ENCODE measurements at regions not wholly inside any gene's neighbourhood (a gene's known extent, or its start where the extent isn't known, plus 50 kb on each side); places are given as distances from the start of the nearest gene placed in this dataset.

DNA sequence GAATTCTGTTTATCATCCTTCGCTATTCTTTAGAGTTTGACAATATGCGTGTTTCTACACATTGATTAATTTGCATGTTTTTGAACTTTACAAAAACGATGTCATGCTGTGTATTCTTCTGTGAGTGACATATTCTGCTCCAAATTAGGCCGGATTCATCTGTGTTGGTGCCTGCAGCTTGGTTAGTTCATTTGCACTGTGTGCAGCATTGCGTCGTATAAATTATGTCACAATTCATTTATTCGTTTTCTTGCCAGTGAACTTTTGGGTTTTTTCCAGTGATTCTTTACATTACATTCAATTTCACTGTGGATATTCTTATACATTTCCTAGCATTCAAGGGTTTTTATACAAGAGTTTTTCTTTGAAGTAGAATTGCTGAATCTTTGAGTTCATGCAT, 118.3 kb downstream of the KCNF1 start:
- Histone ChIP-seq H3K4me3 (no peak overlapping the region), H3K4me2 (no peak overlapping the region), H3K79me2 (ENCODE audit: low read depth) (no peaks in the 10 kb centered on the region), H3K9me3 (ENCODE audit: insufficient read depth, low read depth) (peaks cover 8% of the 10 kb centered on the region; the same call in 1 of the 2 replicates), H3K4me1 (replicated peaks; ENCODE audit: insufficient read depth) (no peaks in the 10 kb centered on the region), H3K27me3 (ENCODE audit: insufficient read depth, low read depth) (no peaks in the 10 kb centered on the region), H3K27ac (no peak overlapping the region), H4K20me1 (ENCODE audit: insufficient read depth) (no peaks in the 10 kb centered on the region), H3K9me2 (ENCODE audit: insufficient read depth) (no peaks in the 10 kb centered on the region), H3F3A (ENCODE audit: insufficient read depth, low read depth) (no peaks in the 10 kb centered on the region), H2AFZ (no peak overlapping the region), H3K36me3 (ENCODE audit: low read depth) (no peaks in the 10 kb centered on the region)
- TF ChIP-seq, protein P1, sequence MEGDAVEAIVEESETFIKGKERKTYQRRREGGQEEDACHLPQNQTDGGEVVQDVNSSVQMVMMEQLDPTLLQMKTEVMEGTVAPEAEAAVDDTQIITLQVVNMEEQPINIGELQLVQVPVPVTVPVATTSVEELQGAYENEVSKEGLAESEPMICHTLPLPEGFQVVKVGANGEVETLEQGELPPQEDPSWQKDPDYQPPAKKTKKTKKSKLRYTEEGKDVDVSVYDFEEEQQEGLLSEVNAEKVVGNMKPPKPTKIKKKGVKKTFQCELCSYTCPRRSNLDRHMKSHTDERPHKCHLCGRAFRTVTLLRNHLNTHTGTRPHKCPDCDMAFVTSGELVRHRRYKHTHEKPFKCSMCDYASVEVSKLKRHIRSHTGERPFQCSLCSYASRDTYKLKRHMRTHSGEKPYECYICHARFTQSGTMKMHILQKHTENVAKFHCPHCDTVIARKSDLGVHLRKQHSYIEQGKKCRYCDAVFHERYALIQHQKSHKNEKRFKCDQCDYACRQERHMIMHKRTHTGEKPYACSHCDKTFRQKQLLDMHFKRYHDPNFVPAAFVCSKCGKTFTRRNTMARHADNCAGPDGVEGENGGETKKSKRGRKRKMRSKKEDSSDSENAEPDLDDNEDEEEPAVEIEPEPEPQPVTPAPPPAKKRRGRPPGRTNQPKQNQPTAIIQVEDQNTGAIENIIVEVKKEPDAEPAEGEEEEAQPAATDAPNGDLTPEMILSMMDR (conservative IDR thresholded peaks at IDR 0.05), result no peak
- no peak for TF ChIP-seq EZH2 (IDR thresholded peaks at IDR 0.05; ENCODE audit: low read depth)
- no TSS peak for BruUV-seq (replicated peaks)
- CTCF ChIA-PET, result no interaction called here
- POLR2A ChIA-PET (ENCODE audit: unreplicated experiment), result no interaction called here
- DNase-seq, result no peak
- intact Hi-C loops (cut with micrococcal nuclease; ENCODE audit: unreplicated experiment), result no loop called here

DNA sequence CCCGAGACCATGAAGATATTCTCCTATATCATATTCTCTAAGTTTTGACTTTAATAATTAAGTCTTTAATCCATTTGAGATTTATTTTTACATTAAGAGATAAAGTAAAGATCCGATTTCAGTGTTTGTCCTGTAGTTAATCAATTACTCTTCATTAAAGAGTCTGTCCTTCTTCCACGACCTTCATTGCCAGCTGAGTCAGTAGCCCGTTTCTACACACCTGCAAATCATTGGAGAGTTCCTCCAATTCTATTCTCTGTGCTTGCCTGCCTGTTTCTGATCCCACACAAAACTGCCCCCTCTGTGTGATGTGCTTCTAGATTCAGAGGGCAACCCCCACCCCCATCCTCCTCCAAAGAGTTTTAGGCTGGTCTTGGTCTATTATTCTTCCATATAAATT, 119.2 kb downstream of the KCNF1 start:
- no peak overlapping the region for H3K4me2 ChIP-seq
- no peaks in the 10 kb centered on the region for H3K9me2 ChIP-seq (ENCODE audit: insufficient read depth)
- no peaks in the 10 kb centered on the region for H3K36me3 ChIP-seq (ENCODE audit: low read depth)
- no peak overlapping the region for H3K27ac ChIP-seq
- BruUV-seq (replicated peaks), result no TSS peak
- CTCF ChIA-PET, result interaction anchor here (0.6 kb wide), 1 partner anchor 130 kb away, joined by 4 read pairs; no protein-coding TSS in a partner anchor
- H4K20me1 ChIP-seq (ENCODE audit: insufficient read depth), result no peaks in the 10 kb centered on the region
- TF ChIP-seq EZH2 (IDR thresholded peaks at IDR 0.05; ENCODE audit: low read depth), result no peak
- TF ChIP-seq, protein P1 (conservative IDR thresholded peaks at IDR 0.05), result no peak
- no peak for DNase-seq
- POLR2A ChIA-PET (ENCODE audit: unreplicated experiment), result no interaction called here
- no peak overlapping the region for H3K4me3 ChIP-seq
- peaks cover 8% of the 10 kb centered on the region; the same call in 1 of the 2 replicates for H3K9me3 ChIP-seq (ENCODE audit: insufficient read depth, low read depth)
- H3K27me3 ChIP-seq (ENCODE audit: insufficient read depth, low read depth), result no peaks in the 10 kb centered on the region
- H2AFZ ChIP-seq, result no peak overlapping the region
- H3K79me2 ChIP-seq (ENCODE audit: low read depth), result no peaks in the 10 kb centered on the region
- intact Hi-C loops (cut with micrococcal nuclease; ENCODE audit: unreplicated experiment), result no loop called here
- no peaks in the 10 kb centered on the region for H3F3A ChIP-seq (ENCODE audit: insufficient read depth, low read depth)
- H3K4me1 ChIP-seq (replicated peaks; ENCODE audit: insufficient read depth), result no peaks in the 10 kb centered on the region

DNA sequence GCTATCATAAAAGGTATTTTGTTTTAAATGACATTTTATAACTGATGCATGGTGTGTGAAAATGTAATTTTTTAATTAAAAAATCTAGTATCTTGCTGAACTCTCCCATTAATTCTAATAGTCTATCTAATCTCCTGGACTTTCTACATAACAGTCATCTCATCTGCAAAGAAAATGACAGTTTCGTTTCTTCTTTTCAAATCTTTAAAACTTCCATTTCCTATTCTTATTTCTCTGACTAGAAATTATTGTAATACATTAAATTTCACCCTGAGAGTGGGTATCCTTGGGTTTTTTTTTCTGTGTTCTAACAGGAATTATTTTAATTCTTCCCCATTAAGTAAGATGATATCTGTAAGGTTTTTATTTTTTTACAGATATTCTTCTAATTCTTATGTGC, 120.1 kb downstream of the KCNF1 start:
- H3F3A ChIP-seq (ENCODE audit: insufficient read depth, low read depth), result no peaks in the 10 kb centered on the region
- POLR2A ChIA-PET (ENCODE audit: unreplicated experiment), result no interaction called here
- CTCF ChIA-PET, result no interaction called here
- no peaks in the 10 kb centered on the region for H3K36me3 ChIP-seq (ENCODE audit: low read depth)
- H3K27me3 ChIP-seq (ENCODE audit: insufficient read depth, low read depth), result no peaks in the 10 kb centered on the region
- H3K4me1 ChIP-seq (replicated peaks; ENCODE audit: insufficient read depth), result no peaks in the 10 kb centered on the region
- H3K27ac ChIP-seq, result no peak overlapping the region
- no peaks in the 10 kb centered on the region for H3K79me2 ChIP-seq (ENCODE audit: low read depth)
- TF ChIP-seq, protein P1 (conservative IDR thresholded peaks at IDR 0.05), result no peak
- no peak for TF ChIP-seq EZH2 (IDR thresholded peaks at IDR 0.05; ENCODE audit: low read depth)
- DNase-seq, result no peak
- no peak overlapping the region for H3K4me2 ChIP-seq
- no peaks in the 10 kb centered on the region for H3K9me2 ChIP-seq (ENCODE audit: insufficient read depth)
- no peak overlapping the region for H2AFZ ChIP-seq
- peaks cover 8% of the 10 kb centered on the region; the same call in 1 of the 2 replicates for H3K9me3 ChIP-seq (ENCODE audit: insufficient read depth, low read depth)
- no peak overlapping the region for H3K4me3 ChIP-seq
- intact Hi-C loops (cut with micrococcal nuclease; ENCODE audit: unreplicated experiment), result no loop called here
- BruUV-seq (replicated peaks), result no TSS peak
- H4K20me1 ChIP-seq (ENCODE audit: insufficient read depth), result no peaks in the 10 kb centered on the region
